GM19455 (cell line): ENCODE measurements at regions not wholly inside any gene's neighbourhood (a gene's known extent, or its start where the extent isn't known, plus 50 kb on each side); places are given as distances from the start of the nearest gene placed in this dataset.
"Not testable (repeated sequence)": the region's sequence is repeated elsewhere in the genome, so short reads cannot be mapped to it uniquely, and the experiment has no call there.

Experiments used
- ATAC-seq: cut with Tn5 transposase; IDR thresholded peaks from one replicate; pipeline ENCODE4 v1.9.1; 2021; ENCODE audit not compliant: unreplicated experiment

- no peak for ATAC-seq
These were observed 805.3 kb downstream of the SATB2 start for GRCh38 chr2:198652461-198652860.

- no peak for ATAC-seq
These were observed 811.9 kb downstream of the SATB2 start for GRCh38 chr2:198645816-198646215.

GRCh38 chr2:198641161-198641560, 816.6 kb downstream of the SATB2 start:
- ATAC-seq, result no peak

- ATAC-seq, result no peak
These were observed 817.3 kb downstream of the SATB2 start for GRCh38 chr2:198640463-198640862.

- ATAC-seq, result no peak
These were observed 818.2 kb downstream of the SATB2 start for GRCh38 chr2:198639580-198639979.

- no peak for ATAC-seq
These were observed 819.2 kb downstream of the SATB2 start for GRCh38 chr2:198638577-198638976.

GRCh38 chr2:198630384-198630783, 826.0 kb downstream of the PLCL1 start:
- ATAC-seq, result no peak

- no peak for ATAC-seq
These were observed 824.2 kb downstream of the PLCL1 start for GRCh38 chr2:198628596-198628995.

GRCh38 chr2:198622986-198623730, 818.8 kb downstream of the PLCL1 start:
- ATAC-seq, result no peak

- no peak for ATAC-seq
These were observed 811.6 kb downstream of the PLCL1 start for GRCh38 chr2:198615972-198616371.

- ATAC-seq, result no peak
These were observed 806.8 kb downstream of the PLCL1 start for GRCh38 chr2:198611201-198611600.

- ATAC-seq, result no peak
These were observed 800.2 kb downstream of the PLCL1 start for GRCh38 chr2:198604599-198604998.

- not testable (repeated sequence) for ATAC-seq
These were observed 798.6 kb downstream of the PLCL1 start for GRCh38 chr2:198602986-198603385.

- no peak for ATAC-seq
These were observed 793.3 kb downstream of the PLCL1 start for GRCh38 chr2:198597648-198598047.

- no peak for ATAC-seq
These were observed 792.6 kb downstream of the PLCL1 start for GRCh38 chr2:198596985-198597384.

- ATAC-seq, result no peak
These were observed 791.3 kb downstream of the PLCL1 start for GRCh38 chr2:198595721-198596120.

GRCh38 chr2:198591586-198591985, 787.2 kb downstream of the PLCL1 start:
- no peak for ATAC-seq

GRCh38 chr2:198587741-198588140, 783.3 kb downstream of the PLCL1 start:
- no peak for ATAC-seq

GRCh38 chr2:198587240-198587639, 782.8 kb downstream of the PLCL1 start:
- ATAC-seq, result no peak

- ATAC-seq, result no peak
These were observed 767.0 kb downstream of the PLCL1 start for GRCh38 chr2:198571393-198571792.

GRCh38 chr2:198558176-198558575, 753.8 kb downstream of the PLCL1 start:
- ATAC-seq, result no peak

GRCh38 chr2:198546122-198546521, 741.7 kb downstream of the PLCL1 start:
- ATAC-seq, result no peak

- ATAC-seq, result no peak
These were observed 741.0 kb downstream of the PLCL1 start for GRCh38 chr2:198545411-198545810.
